GM12875 (cell line): ENCODE measurements at regions not wholly inside any gene's neighbourhood (a gene's known extent, or its start where the extent isn't known, plus 50 kb on each side); places are given as distances from the start of the nearest gene placed in this dataset.
A peak's percentile ranks its signal among the peaks of the same experiment; 100 is the strongest.

ENCODE experiments used
- H3K4me3 ChIP-seq: one replicate; pipeline ENCODE4 v1.5.1; 2011; ENCODE audit warnings: low read depth, low read length, control low read depth
- TF ChIP-seq, protein P1 (sequence below): IDR thresholded peaks from 2 replicates; pipeline ENCODE4 v1.5.1; 2011; ENCODE audit warnings: low read depth, mild to moderate bottlenecking, control low read depth, inconsistent platforms, low read length, moderate library complexity, borderline replicate concordance; ENCODE audit not compliant: insufficient read depth

DNA sequence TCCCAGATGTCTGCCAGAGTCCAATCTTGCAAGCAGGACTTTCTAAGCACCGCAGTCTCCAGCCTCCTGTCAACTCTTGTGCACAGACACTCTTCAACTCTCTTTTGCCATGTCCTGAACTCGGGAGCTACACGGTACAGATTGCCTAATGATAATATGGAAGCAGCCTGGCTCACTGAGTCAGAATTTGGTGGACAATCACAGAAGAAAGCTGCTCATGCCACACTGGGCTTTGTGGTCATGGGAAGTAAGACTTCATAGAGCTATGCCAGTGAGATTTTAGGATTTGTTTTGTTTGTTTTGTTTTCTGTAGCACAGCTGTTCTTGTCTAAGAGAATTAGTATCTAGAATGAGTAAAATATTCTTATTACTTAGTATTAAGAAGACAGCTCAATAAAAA is 144.1 kb upstream of the PRSS58 start:
- TF ChIP-seq, protein P1, sequence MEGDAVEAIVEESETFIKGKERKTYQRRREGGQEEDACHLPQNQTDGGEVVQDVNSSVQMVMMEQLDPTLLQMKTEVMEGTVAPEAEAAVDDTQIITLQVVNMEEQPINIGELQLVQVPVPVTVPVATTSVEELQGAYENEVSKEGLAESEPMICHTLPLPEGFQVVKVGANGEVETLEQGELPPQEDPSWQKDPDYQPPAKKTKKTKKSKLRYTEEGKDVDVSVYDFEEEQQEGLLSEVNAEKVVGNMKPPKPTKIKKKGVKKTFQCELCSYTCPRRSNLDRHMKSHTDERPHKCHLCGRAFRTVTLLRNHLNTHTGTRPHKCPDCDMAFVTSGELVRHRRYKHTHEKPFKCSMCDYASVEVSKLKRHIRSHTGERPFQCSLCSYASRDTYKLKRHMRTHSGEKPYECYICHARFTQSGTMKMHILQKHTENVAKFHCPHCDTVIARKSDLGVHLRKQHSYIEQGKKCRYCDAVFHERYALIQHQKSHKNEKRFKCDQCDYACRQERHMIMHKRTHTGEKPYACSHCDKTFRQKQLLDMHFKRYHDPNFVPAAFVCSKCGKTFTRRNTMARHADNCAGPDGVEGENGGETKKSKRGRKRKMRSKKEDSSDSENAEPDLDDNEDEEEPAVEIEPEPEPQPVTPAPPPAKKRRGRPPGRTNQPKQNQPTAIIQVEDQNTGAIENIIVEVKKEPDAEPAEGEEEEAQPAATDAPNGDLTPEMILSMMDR: no peak
- no peak overlapping the region for H3K4me3 ChIP-seq

DNA sequence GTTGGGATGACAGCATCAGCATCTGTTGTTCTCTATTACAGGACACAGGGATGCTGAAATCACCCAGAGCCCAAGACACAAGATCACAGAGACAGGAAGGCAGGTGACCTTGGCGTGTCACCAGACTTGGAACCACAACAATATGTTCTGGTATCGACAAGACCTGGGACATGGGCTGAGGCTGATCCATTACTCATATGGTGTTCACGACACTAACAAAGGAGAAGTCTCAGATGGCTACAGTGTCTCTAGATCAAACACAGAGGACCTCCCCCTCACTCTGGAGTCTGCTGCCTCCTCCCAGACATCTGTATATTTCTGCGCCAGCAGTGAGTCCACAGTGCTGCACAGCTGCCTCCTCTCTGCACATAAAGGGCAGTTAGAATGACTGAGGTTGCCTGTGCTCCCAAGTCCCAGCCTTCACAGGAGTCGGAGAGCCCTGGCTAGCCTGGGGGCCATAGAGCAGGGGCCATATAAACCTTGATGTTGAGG is 142.2 kb upstream of the PRSS58 start:
- TF ChIP-seq, protein P1: no peak
- H3K4me3 ChIP-seq: no peak overlapping the region

DNA sequence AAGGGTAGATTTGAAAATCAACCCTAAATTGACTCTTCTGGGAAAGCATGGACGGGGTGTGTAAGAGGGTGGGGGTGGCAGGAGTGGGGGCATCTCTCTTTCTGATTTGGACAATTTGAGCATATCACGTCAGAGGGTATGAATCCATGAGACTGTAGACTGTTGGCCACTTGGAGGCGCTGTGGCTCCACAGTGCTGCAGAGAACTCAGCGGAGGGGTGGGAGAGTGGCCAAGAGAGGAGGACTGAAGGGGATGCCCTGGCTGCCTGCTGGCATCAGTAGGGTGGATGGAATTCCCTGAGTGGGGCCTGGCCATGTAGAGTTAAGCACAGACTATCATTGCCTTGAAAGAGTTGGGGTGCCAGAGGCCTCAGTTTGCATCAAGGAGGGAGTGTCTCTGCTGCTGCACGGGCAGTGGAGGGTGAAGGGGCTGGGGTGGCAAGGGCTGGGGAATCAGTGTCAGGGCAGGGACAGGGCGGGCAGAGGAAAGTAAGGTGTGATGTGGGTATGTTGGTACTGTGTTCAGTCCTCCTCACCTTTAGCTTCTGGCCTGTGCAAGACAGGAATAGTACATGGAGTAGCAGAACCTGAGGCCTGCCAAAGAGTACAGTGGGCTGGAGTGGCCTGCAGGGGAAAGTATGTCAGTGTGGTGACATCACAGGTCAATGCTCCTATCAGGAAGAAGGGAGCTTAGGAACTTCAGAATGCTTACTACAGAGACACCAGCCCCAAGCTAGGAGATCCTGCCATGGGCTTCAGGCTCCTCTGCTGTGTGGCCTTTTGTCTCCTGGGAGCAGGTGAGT is 133.5 kb upstream of the PRSS58 start:
- TF ChIP-seq, protein P1: peak; percentile 64

DNA sequence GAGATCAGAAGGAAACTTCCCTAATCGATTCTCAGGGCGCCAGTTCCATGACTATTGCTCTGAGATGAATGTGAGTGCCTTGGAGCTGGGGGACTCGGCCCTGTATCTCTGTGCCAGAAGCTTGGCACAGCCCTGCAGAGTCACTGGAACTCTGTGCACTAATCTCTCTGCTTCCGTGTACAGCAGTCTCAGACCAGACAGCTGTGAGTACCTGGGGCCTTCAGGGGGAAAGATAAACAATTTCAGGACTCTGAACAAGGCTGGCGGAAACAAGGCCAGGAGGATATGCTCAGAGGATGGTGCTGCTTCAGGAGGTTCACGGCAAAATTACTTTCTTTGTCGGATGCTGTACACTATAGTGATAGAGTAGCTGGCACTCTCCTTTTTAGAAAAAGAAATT is 131.7 kb upstream of the PRSS58 start:
- no peak overlapping the region for H3K4me3 ChIP-seq
- TF ChIP-seq, protein P1: no peak

More for the DNA sequence above, 133.5 kb upstream of the PRSS58 start:
- H3K4me3 ChIP-seq: no peak overlapping the region

DNA sequence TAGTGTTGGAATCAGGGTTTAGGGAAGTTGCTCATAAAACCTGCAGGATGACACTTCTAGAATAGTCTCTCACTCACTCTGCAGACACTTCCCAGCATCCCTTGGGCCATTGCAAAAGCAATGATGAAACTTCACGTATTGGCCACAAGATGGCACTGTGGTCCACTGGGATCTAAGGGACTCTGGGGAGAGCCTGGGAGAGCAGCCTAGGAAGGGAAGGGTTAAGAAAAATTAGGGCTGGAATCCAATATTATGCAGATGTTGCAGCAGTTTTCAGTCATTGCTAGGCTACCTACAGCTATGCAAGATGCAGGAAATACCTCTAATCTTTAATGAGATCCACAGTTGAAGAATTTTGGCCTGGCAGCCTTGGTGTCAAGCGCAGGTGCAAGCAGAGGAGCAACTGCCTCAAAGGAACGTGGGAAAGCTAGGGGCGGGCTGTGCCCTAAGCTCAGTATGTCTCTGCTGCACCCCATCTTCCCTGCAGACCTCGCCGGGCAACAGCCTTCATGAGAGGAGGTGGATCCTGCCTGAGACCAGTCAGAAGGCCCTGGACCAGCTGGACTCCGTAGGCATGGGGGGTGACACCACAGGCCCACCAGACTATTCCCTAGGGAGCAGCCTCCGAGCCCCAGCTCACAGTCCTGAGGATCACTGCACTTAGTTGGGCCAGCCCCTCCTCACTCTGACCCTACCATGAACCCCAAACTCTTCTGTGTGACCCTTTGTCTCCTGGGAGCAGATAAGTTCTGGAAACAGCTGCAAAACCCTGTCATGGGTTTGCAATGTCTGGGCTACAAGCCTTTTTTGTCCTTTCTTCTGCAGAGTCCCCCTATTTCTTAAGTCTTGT is 127.9 kb upstream of the PRSS58 start:
- TF ChIP-seq, protein P1: peak; percentile 67; the same call in 1 of the 2 replicates

DNA sequence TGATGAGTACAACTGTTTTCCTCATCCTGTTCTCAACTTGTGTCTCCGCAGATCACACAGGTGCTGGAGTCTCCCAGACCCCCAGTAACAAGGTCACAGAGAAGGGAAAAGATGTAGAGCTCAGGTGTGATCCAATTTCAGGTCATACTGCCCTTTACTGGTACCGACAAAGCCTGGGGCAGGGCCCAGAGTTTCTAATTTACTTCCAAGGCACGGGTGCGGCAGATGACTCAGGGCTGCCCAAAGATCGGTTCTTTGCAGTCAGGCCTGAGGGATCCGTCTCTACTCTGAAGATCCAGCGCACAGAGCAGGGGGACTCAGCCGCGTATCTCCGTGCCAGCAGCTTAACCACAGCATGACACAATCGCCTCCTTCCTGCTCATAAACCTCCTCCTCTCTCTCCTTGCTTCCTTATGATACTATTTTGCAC is 126.7 kb upstream of the PRSS58 start:
- no peak overlapping the region for H3K4me3 ChIP-seq

More for the DNA sequence above, 127.9 kb upstream of the PRSS58 start:
- H3K4me3 ChIP-seq: no peak overlapping the region

More for the DNA sequence above, 126.7 kb upstream of the PRSS58 start:
- TF ChIP-seq, protein P1: no peak
